IMR-90 (cell line): ENCODE measurements at regions not wholly inside any gene's neighbourhood (a gene's known extent, or its start where the extent isn't known, plus 50 kb on each side); places are given as distances from the start of the nearest gene placed in this dataset.
A peak's percentile ranks its signal among the peaks of the same experiment; 100 is the strongest.

Source experiments
- ATAC-seq: fragments of 200-7000 bp; cut with Tn5 transposase; 2 replicates; pipeline ENCODE4 v1.9.1; 2020; ENCODE audit warnings: low read depth, mild to moderate bottlenecking, moderate library complexity
- BruUV-seq: library from RNA; stranded (reverse); fragments of 400-500 nt; replicated peaks from 2 replicates; lab custom pipeline; 2021; lab: Mats Ljungman, UMichigan
- CTCF ChIA-PET: fragments of 300-600 bp; formaldehyde crosslinking; extraction: SDS; loops from one replicate; lab custom pipeline; 2021; ENCODE audit warnings: antibody characterized with exemption; lab: Yijun Ruan, JAX
- POLR2A ChIA-PET: fragments of 300-600 bp; sonication (Branson Sonifier 250); formaldehyde crosslinking; loops from one replicate; lab custom pipeline; 2022; ENCODE audit warnings: antibody characterized with exemption; ENCODE audit not compliant: unreplicated experiment; lab: Charles Lee
- DNase-seq: peaks from one replicate; pipeline ENCODE4 v3.0.0; 2013
- H2AFZ ChIP-seq: replicated peaks from 2 replicates; pipeline ENCODE3; 2013; ENCODE audit warnings: low read length, mild to moderate bottlenecking; ENCODE audit not compliant: poor library complexity
- H2AK5ac ChIP-seq: 2 replicates; pipeline ENCODE4 v1.6.1; 2013; ENCODE audit warnings: low read depth, low read length, inconsistent platforms
- H2AK9ac ChIP-seq: replicated peaks from 2 replicates; pipeline ENCODE3; 2013; ENCODE audit warnings: mild to moderate bottlenecking, low read depth, low read length, moderate library complexity; ENCODE audit not compliant: poor library complexity
- H2BK120ac ChIP-seq: 2 replicates; pipeline ENCODE4 v1.6.1; 2013; ENCODE audit warnings: low read depth, low read length, inconsistent platforms
- H2BK15ac ChIP-seq: 3 replicates; pipeline ENCODE4 v1.6.1; 2013; ENCODE audit warnings: low read depth, low read length, inconsistent platforms
- H2BK20ac ChIP-seq: 2 replicates; pipeline ENCODE4 v1.6.1; 2013; ENCODE audit warnings: low read depth, mild to moderate bottlenecking, inconsistent platforms, low read length, moderate library complexity
- H2BK5ac ChIP-seq: 2 replicates; pipeline ENCODE4 v1.6.1; 2013; ENCODE audit warnings: mild to moderate bottlenecking, low read depth, low read length, inconsistent platforms; ENCODE audit not compliant: poor library complexity, severe bottlenecking
- H3K14ac ChIP-seq: replicated peaks from 2 replicates; pipeline ENCODE4 v1.6.1; 2013; ENCODE audit warnings: low read depth, low read length, inconsistent platforms
- H3K18ac ChIP-seq: 2 replicates; pipeline ENCODE4 v1.6.1; 2013; ENCODE audit warnings: low read depth, low read length, control low read depth
- H3K23ac ChIP-seq: 2 replicates; pipeline ENCODE4 v1.6.1; 2013; ENCODE audit warnings: low read depth, low read length, inconsistent platforms
- H3K27ac ChIP-seq: 2 replicates; pipeline ENCODE4 v1.5.1; 2013; ENCODE audit warnings: mild to moderate bottlenecking, control low read depth, low read length; ENCODE audit not compliant: insufficient read depth
- H3K27me3 ChIP-seq: 2 replicates; pipeline ENCODE4 v1.6.1; 2013; ENCODE audit warnings: low read length; ENCODE audit not compliant: control insufficient read depth, insufficient read depth
- H3K36me3 ChIP-seq: 2 replicates; pipeline ENCODE4 v1.6.1; 2013; ENCODE audit warnings: low read length, mixed read lengths; ENCODE audit not compliant: control insufficient read depth, insufficient read depth
- H3K4ac ChIP-seq: 2 replicates; pipeline ENCODE4 v1.6.1; 2013; ENCODE audit warnings: low read depth, low read length, inconsistent platforms
- H3K4me1 ChIP-seq: 2 replicates; pipeline ENCODE4 v1.6.1; 2013; ENCODE audit warnings: low read length, mixed read lengths; ENCODE audit not compliant: control insufficient read depth, insufficient read depth
- H3K4me2 ChIP-seq: 2 replicates; pipeline ENCODE4 v1.6.1; 2013; ENCODE audit warnings: low read depth, mild to moderate bottlenecking, control low read depth, low read length, moderate library complexity
- H3K4me3 ChIP-seq: 2 replicates; pipeline ENCODE4 v1.5.1; 2013; ENCODE audit warnings: low read depth, mild to moderate bottlenecking, control low read depth, low read length, moderate library complexity; ENCODE audit not compliant: insufficient read depth
- H3K56ac ChIP-seq: 2 replicates; pipeline ENCODE4 v1.6.1; 2013; ENCODE audit warnings: low read length, inconsistent platforms; ENCODE audit not compliant: insufficient read depth; ENCODE audit errors: extremely low read depth
- H3K79me1 ChIP-seq, 2 experiments: 2 replicates each; pipeline ENCODE4 v1.6.1; 2013; ENCODE audit warnings: low read length in 2 of 2, inconsistent platforms in 1 of 2, low read depth in 1 of 2
- H3K9ac ChIP-seq: 2 replicates; pipeline ENCODE4 v1.6.1; 2013; ENCODE audit warnings: low read depth, low read length, control low read depth
- H3K9me1 ChIP-seq: 2 replicates; pipeline ENCODE4 v1.6.1; 2013; ENCODE audit warnings: low read length, inconsistent platforms; ENCODE audit not compliant: insufficient read depth
- H3K9me3 ChIP-seq: 2 replicates; pipeline ENCODE4 v1.6.1; 2013; ENCODE audit warnings: low read length; ENCODE audit not compliant: control insufficient read depth, insufficient read depth
- H4K20me1 ChIP-seq: 2 replicates; pipeline ENCODE4 v1.6.1; 2013; ENCODE audit warnings: low read length, inconsistent platforms; ENCODE audit not compliant: insufficient read depth
- H4K5ac ChIP-seq: 2 replicates; pipeline ENCODE4 v1.6.1; 2013; ENCODE audit warnings: mild to moderate bottlenecking, low read depth, low read length, control low read depth
- H4K8ac ChIP-seq, 2 experiments: 2 replicates each; pipeline ENCODE4 v1.6.1; 2013; ENCODE audit warnings: low read depth in 2 of 2, low read length in 2 of 2, control low read depth in 1 of 2, inconsistent platforms in 1 of 2
- H4K91ac ChIP-seq: 2 replicates; pipeline ENCODE4 v1.6.1; 2013; ENCODE audit warnings: low read depth, low read length, inconsistent platforms; ENCODE audit not compliant: insufficient read depth
- BHLHE40 ChIP-seq: fragments of 150-350 bp; IDR thresholded peaks from 2 replicates; pipeline ENCODE4 v1.6.1; 2016; ENCODE audit warnings: mild to moderate bottlenecking, low read depth, low read length
- CHD1 ChIP-seq: IDR thresholded peaks from 2 replicates; pipeline ENCODE4 v1.6.1; 2012; ENCODE audit warnings: low read depth, low read length, improper control_type of control experiment
- FOS ChIP-seq: fragments of 150-350 bp; IDR thresholded peaks from 2 replicates; pipeline ENCODE4 v1.6.1; 2016; ENCODE audit warnings: low read depth, low read length
- MAFK ChIP-seq: IDR thresholded peaks from 2 replicates; pipeline ENCODE4 v1.6.1; 2012; ENCODE audit warnings: low read depth, low read length, improper control_type of control experiment
- MXI1 ChIP-seq: IDR thresholded peaks from 2 replicates; pipeline ENCODE4 v1.6.1; 2012; ENCODE audit warnings: low read depth, mild to moderate bottlenecking, low read length, moderate library complexity, borderline replicate concordance
- NFE2L2 ChIP-seq: fragments of 150-350 bp; IDR thresholded peaks from 2 replicates; pipeline ENCODE4 v1.6.1; 2016; ENCODE audit warnings: low read depth, mild to moderate bottlenecking, low read length
- RAD21 ChIP-seq: IDR thresholded peaks from 2 replicates; pipeline ENCODE4 v1.6.1; 2012; ENCODE audit warnings: low read length, improper control_type of control experiment
- SMC3 ChIP-seq: fragments of 150-350 bp; IDR thresholded peaks from 2 replicates; pipeline ENCODE4 v1.6.1; 2016; ENCODE audit warnings: low read depth, mild to moderate bottlenecking, antibody characterized with exemption, low read length, moderate library complexity
- WGBS, 2 experiments: methylation state at CpG; one replicate each; pipeline versions ENCODE4 v1.1.5 to v1.1.7; 2013; ENCODE audit warnings: missing lambda C conversion rate in 2 of 2; ENCODE audit not compliant: insufficient read length in 1 of 2; ENCODE audit errors: extremely low coverage in 2 of 2; 5-methylcytosine and 5-hydroxymethylcytosine counted together
- dilution Hi-C: fragments of 300-500 bp; cut with HindIII; formaldehyde crosslinking; loops from one replicate; pipeline ENCODE4 v1.14.3; 2018; ENCODE audit warnings: low sequenced_read_pairs; ENCODE audit not compliant: unreplicated experiment
- in situ Hi-C: fragments of 300-500 bp; cut with MboI; formaldehyde crosslinking; loops from 3 replicates; pipeline ENCODE4 v1.14.3; 2019; ENCODE audit warnings: low sequenced_read_pairs, inconsistent platforms, mixed read lengths
- intact Hi-C: fragments of 100-400 bp; cut with micrococcal nuclease; formaldehyde crosslinking; loops from 2 replicates; pipeline ENCODE4 v1.10.0; 2022
- TF ChIP-seq, protein P1 (sequence below): conservative IDR thresholded peaks from 2 replicates; pipeline ENCODE4 v1.5.1; 2012; ENCODE audit warnings: mild to moderate bottlenecking, low read depth, low read length, improper control_type of control experiment
- TF ChIP-seq, protein P2 (sequence below): fragments of 150-350 bp; IDR thresholded peaks from 2 replicates; pipeline ENCODE4 v1.6.1; 2016; ENCODE audit warnings: low read depth, mild to moderate bottlenecking, low read length, moderate library complexity, borderline replicate concordance
- TF ChIP-seq, protein P3 (sequence below): fragments of 150-350 bp; IDR thresholded peaks from 2 replicates; pipeline ENCODE4 v1.6.1; 2017; ENCODE audit warnings: mild to moderate bottlenecking, antibody characterized with exemption, low read length, low read depth

DNA sequence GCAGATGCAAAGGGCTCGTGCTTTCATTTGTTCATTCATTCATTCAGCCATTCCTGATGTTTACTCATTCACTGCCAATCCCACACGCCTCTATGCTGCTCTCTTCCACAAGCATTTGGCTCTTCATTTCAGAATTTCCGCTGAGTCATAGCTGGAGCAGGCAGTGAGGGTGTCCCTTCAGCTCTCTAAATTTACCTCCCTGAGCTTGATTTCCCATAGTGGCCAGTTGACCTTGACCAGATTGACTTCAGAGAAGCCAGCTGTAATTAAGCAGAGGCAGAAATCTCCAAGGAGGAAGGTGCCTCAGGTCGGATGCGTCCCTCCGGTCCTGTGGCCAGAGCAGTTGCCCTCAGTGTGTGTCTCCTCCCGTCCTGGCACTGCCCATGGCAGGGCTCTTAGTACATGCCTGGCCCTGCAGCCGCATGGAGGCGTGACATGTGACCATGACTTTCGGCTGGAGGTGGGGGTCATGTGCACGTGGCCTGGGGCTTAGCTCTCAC lies 267.2 kb upstream of the ECI2 start:
- WGBS, 2 experiments: 70% methylated on average over 5 of the region's 11 CpGs; no CpG with 5 or more reads in 1 of the 2 experiments
- BruUV-seq: no TSS peak

More for the DNA sequence above, 267.2 kb upstream of the ECI2 start:
- Histone ChIP-seq H2AK9ac (peak overlapping the region; percentile 44), H3K18ac (peak overlapping the region; percentile 61), H4K5ac (peak overlapping the region; percentile 40; the same call in 1 of the 2 replicates), H4K8ac (peak overlapping the region; percentile 26 to 67; a peak in 3 of 4 replicates), H2AFZ (peak overlapping the region; percentile 79), H3K4ac (peak overlapping the region; percentile 79), H3K79me1 (no peaks in the 10 kb centered on the region), H3K9me1 (peaks cover 6% of the 10 kb centered on the region), H3K56ac (no peak overlapping the region), H3K14ac (peak overlapping the region; percentile 84), H3K23ac (peak overlapping the region; percentile 69), H2BK120ac (peak overlapping the region; percentile 91), H2BK20ac (peak overlapping the region; percentile 85), H3K4me2 (no peak overlapping the region), H4K20me1 (no peaks in the 10 kb centered on the region), H3K4me3 (no peak overlapping the region), H2AK5ac (peak overlapping the region; percentile 65), H3K4me1 (peaks cover 20% of the 10 kb centered on the region), H2BK5ac (peak overlapping the region; percentile 71), H3K9me3 (no peaks in the 10 kb centered on the region), H2BK15ac (peak overlapping the region; percentile 69; the same call in 2 of the 3 replicates), H3K9ac (no peak overlapping the region; the same call in 1 of the 2 replicates), H4K91ac (peak overlapping the region; percentile 68), H3K27ac (peak overlapping the region; percentile 69), H3K27me3 (no peaks in the 10 kb centered on the region), H3K36me3 (no peaks in the 10 kb centered on the region)
- ChIA-PET POLR2A (no interaction called here), CTCF (no interaction called here)
- in situ Hi-C loops (no loop called here), dilution Hi-C loops (no loop called here), intact Hi-C loops (no loop called here)
- ATAC-seq: peak; percentile 89
- peak; percentile 89 for DNase-seq
- TF ChIP-seq MXI1: no peak
- TF ChIP-seq, protein P1, sequence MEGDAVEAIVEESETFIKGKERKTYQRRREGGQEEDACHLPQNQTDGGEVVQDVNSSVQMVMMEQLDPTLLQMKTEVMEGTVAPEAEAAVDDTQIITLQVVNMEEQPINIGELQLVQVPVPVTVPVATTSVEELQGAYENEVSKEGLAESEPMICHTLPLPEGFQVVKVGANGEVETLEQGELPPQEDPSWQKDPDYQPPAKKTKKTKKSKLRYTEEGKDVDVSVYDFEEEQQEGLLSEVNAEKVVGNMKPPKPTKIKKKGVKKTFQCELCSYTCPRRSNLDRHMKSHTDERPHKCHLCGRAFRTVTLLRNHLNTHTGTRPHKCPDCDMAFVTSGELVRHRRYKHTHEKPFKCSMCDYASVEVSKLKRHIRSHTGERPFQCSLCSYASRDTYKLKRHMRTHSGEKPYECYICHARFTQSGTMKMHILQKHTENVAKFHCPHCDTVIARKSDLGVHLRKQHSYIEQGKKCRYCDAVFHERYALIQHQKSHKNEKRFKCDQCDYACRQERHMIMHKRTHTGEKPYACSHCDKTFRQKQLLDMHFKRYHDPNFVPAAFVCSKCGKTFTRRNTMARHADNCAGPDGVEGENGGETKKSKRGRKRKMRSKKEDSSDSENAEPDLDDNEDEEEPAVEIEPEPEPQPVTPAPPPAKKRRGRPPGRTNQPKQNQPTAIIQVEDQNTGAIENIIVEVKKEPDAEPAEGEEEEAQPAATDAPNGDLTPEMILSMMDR: no peak
- no peak for TF ChIP-seq RAD21
- TF ChIP-seq, protein P2, sequence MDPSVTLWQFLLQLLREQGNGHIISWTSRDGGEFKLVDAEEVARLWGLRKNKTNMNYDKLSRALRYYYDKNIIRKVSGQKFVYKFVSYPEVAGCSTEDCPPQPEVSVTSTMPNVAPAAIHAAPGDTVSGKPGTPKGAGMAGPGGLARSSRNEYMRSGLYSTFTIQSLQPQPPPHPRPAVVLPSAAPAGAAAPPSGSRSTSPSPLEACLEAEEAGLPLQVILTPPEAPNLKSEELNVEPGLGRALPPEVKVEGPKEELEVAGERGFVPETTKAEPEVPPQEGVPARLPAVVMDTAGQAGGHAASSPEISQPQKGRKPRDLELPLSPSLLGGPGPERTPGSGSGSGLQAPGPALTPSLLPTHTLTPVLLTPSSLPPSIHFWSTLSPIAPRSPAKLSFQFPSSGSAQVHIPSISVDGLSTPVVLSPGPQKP: no peak
- TF ChIP-seq FOS: peak; percentile 63
- TF ChIP-seq MAFK: peak; percentile 83
- no peak for TF ChIP-seq SMC3
- no peak for TF ChIP-seq CHD1
- TF ChIP-seq, protein P3, sequence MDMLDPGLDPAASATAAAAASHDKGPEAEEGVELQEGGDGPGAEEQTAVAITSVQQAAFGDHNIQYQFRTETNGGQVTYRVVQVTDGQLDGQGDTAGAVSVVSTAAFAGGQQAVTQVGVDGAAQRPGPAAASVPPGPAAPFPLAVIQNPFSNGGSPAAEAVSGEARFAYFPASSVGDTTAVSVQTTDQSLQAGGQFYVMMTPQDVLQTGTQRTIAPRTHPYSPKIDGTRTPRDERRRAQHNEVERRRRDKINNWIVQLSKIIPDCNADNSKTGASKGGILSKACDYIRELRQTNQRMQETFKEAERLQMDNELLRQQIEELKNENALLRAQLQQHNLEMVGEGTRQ: no peak; the same call in 1 of the 2 replicates
- TF ChIP-seq NFE2L2: peak; percentile 99
- 0 out of 2 replicates have a peak, but pooled peaks have one; percentile 12 for TF ChIP-seq BHLHE40
